Superior temporal gyrus (tissue), 1 donor: ENCODE measurements at regions not wholly inside any gene's neighbourhood (a gene's known extent, or its start where the extent isn't known, plus 50 kb on each side); places are given as distances from the start of the nearest gene placed in this dataset.
A peak's percentile ranks its signal among the peaks of the same experiment; 100 is the strongest.
"Not testable (repeated sequence)": the region's sequence is repeated elsewhere in the genome, so short reads cannot be mapped to it uniquely, and the experiment has no call there.

Experiments
- DNase-seq: peaks from one replicate; pipeline ENCODE4 v3.0.0-alpha.2; 2016; ENCODE audit errors: extremely low spot score

- no peak for DNase-seq
These were observed 379.0 kb upstream of the GOT2 start for GRCh38 chr16:59113004-59113670.

- DNase-seq, result no peak
These were observed 377.2 kb upstream of the GOT2 start for GRCh38 chr16:59111280-59111679.

GRCh38 chr16:59108374-59108773, 374.3 kb upstream of the GOT2 start:
- DNase-seq, result no peak

GRCh38 chr16:59096682-59097081, 362.6 kb upstream of the GOT2 start:
- DNase-seq, result not testable (repeated sequence)

GRCh38 chr16:59090541-59090940, 356.4 kb upstream of the GOT2 start:
- DNase-seq, result no peak

- DNase-seq, result no peak
These were observed 354.3 kb upstream of the GOT2 start for GRCh38 chr16:59088431-59088830.

GRCh38 chr16:59087641-59088040, 353.5 kb upstream of the GOT2 start:
- no peak for DNase-seq

GRCh38 chr16:59067205-59067604, 333.1 kb upstream of the GOT2 start:
- DNase-seq, result no peak

- no peak for DNase-seq
These were observed 326.1 kb upstream of the GOT2 start for GRCh38 chr16:59060207-59060606.

- DNase-seq, result no peak
These were observed 324.1 kb upstream of the GOT2 start for GRCh38 chr16:59058250-59058649.

- DNase-seq, result no peak
These were observed 319.8 kb upstream of the GOT2 start for GRCh38 chr16:59053911-59054310.

- DNase-seq, result no peak
These were observed 318.1 kb upstream of the GOT2 start for GRCh38 chr16:59052231-59052630.

GRCh38 chr16:59048876-59049275, 314.8 kb upstream of the GOT2 start:
- no peak for DNase-seq

- DNase-seq, result no peak
These were observed 313.0 kb upstream of the GOT2 start for GRCh38 chr16:59047114-59047513.

- DNase-seq, result no peak
These were observed 312.2 kb upstream of the GOT2 start for GRCh38 chr16:59046335-59046734.

GRCh38 chr16:59045501-59045900, 311.4 kb upstream of the GOT2 start:
- no peak for DNase-seq

- no peak for DNase-seq
These were observed 310.5 kb upstream of the GOT2 start for GRCh38 chr16:59044616-59045015.

GRCh38 chr16:59042301-59042700, 308.2 kb upstream of the GOT2 start:
- no peak for DNase-seq

GRCh38 chr16:59039066-59039720, 305.1 kb upstream of the GOT2 start:
- peak; percentile 19 for DNase-seq

- DNase-seq, result no peak
These were observed 296.9 kb upstream of the GOT2 start for GRCh38 chr16:59030923-59031485.

GRCh38 chr16:59021751-59022150, 287.6 kb upstream of the GOT2 start:
- no peak for DNase-seq

GRCh38 chr16:59013930-59014329, 279.8 kb upstream of the GOT2 start:
- DNase-seq, result no peak

- DNase-seq, result no peak
These were observed 265.6 kb upstream of the GOT2 start for GRCh38 chr16:58999762-59000161.
